Transverse colon (tissue), 4 donors: ENCODE measurements at regions not wholly inside any gene's neighbourhood (a gene's known extent, or its start where the extent isn't known, plus 50 kb on each side); places are given as distances from the start of the nearest gene placed in this dataset.

Source experiments
- EP300 ChIP-seq: sonication (generic); formaldehyde crosslinking; IDR thresholded peaks from one replicate; pipeline ENCODE4 v1.6.1; 2017; ENCODE audit warnings: antibody characterized with exemption, low read depth
- POLR2A ChIP-seq: fragments of 450-650 bp; IDR thresholded peaks from one replicate; pipeline ENCODE4 v1.6.1; 2016; ENCODE audit warnings: antibody characterized with exemption, mild to moderate bottlenecking, moderate library complexity
- POLR2AphosphoS5 ChIP-seq, 3 donors: sonication (generic); formaldehyde crosslinking; IDR thresholded peaks; one replicate each; pipeline ENCODE4 v1.6.1; 2016; ENCODE audit warnings: antibody characterized with exemption in 3 of 3
- TF ChIP-seq, protein P1 (sequence below), 5 experiments: fragments of 200-600 bp in 3 of 5; fragments of 450-650 bp in 2 of 5; sonication (generic) in 3 of 5; IDR thresholded peaks; 1 replicate in 2 of 5; 2 replicates in 3 of 5; pipeline ENCODE4 v1.5.1; 2016 to 2017; ENCODE audit warnings: antibody characterized with exemption in 5 of 5, inconsistent platforms in 3 of 5, mild to moderate bottlenecking in 2 of 5, moderate library complexity in 1 of 5

DNA sequence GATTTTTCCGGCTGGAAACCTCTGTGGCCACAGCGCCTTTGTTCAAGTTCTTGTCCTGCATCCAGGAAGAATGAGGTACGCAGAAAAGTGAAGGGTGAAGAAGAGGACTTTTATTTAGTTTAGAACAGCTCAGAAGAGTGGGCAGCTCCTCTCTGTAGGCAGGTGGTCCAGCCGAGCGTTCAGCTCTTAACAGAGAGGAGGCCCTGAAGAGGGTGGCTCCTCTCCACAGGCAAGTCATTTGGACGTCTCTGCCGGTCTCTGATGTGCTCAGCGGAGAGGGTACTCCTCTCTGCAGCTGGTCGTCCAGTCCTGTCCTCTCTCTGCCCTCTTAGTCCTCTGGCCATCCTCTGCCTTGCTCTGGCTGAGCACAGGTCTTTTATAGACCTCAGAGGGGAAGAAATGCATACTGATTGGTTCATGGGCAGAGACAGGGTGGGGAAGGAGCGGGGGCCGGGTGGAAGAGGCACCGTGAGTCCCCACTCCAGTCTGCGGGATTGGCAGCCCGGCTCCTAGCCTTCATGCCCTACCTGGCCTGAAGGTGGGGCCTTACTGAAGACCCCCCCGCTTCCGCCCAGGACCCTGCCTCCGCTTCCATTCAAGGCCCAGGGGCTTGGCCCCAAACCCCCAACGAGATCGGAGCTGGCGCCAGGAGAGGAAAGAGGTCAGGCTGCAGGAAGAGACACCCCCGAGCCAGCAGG lies 70.0 kb upstream of the NKD1 start:
- TF ChIP-seq POLR2A, result no peak
- TF ChIP-seq, protein P1, sequence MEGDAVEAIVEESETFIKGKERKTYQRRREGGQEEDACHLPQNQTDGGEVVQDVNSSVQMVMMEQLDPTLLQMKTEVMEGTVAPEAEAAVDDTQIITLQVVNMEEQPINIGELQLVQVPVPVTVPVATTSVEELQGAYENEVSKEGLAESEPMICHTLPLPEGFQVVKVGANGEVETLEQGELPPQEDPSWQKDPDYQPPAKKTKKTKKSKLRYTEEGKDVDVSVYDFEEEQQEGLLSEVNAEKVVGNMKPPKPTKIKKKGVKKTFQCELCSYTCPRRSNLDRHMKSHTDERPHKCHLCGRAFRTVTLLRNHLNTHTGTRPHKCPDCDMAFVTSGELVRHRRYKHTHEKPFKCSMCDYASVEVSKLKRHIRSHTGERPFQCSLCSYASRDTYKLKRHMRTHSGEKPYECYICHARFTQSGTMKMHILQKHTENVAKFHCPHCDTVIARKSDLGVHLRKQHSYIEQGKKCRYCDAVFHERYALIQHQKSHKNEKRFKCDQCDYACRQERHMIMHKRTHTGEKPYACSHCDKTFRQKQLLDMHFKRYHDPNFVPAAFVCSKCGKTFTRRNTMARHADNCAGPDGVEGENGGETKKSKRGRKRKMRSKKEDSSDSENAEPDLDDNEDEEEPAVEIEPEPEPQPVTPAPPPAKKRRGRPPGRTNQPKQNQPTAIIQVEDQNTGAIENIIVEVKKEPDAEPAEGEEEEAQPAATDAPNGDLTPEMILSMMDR (IDR thresholded peaks at IDR 0.05), result no peak
- TF ChIP-seq EP300, result no peak
- no peak for TF ChIP-seq POLR2AphosphoS5 (IDR thresholded peaks at IDR 0.05)
